ENCODE measurements at regions not wholly inside any gene's neighbourhood (a gene's known extent, or its start where the extent isn't known, plus 50 kb on each side); places are given as distances from the start of the nearest gene placed in this dataset.

- DNase-seq (ENCODE audit: low read depth), result no peak
Measured at GRCh38 chr12:73053893-73054292, 781.7 kb downstream of the TRHDE start.

GRCh38 chr12:73057428-73057827, 785.3 kb downstream of the TRHDE start:
- H3K4me3 ChIP-seq (ENCODE audit: low read depth, low read length), result no peak overlapping the region
- TF ChIP-seq, protein P1, sequence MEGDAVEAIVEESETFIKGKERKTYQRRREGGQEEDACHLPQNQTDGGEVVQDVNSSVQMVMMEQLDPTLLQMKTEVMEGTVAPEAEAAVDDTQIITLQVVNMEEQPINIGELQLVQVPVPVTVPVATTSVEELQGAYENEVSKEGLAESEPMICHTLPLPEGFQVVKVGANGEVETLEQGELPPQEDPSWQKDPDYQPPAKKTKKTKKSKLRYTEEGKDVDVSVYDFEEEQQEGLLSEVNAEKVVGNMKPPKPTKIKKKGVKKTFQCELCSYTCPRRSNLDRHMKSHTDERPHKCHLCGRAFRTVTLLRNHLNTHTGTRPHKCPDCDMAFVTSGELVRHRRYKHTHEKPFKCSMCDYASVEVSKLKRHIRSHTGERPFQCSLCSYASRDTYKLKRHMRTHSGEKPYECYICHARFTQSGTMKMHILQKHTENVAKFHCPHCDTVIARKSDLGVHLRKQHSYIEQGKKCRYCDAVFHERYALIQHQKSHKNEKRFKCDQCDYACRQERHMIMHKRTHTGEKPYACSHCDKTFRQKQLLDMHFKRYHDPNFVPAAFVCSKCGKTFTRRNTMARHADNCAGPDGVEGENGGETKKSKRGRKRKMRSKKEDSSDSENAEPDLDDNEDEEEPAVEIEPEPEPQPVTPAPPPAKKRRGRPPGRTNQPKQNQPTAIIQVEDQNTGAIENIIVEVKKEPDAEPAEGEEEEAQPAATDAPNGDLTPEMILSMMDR (IDR thresholded peaks at IDR 0.05; ENCODE audit: low read depth, low read length, missing control alignments), result no peak
- no peak for DNase-seq (ENCODE audit: low read depth)
- in situ Hi-C loops (cut with HindIII; ENCODE audit: low sequenced_read_pairs), result no loop called here

More at GRCh38 chr12:73053893-73054292, 781.7 kb downstream of the TRHDE start:
- in situ Hi-C loops (cut with HindIII; ENCODE audit: low sequenced_read_pairs), result no loop called here
- H3K4me3 ChIP-seq (ENCODE audit: low read depth, low read length), result no peak overlapping the region
- TF ChIP-seq, protein P1 (IDR thresholded peaks at IDR 0.05; ENCODE audit: low read depth, low read length, missing control alignments), result no peak

DNA sequence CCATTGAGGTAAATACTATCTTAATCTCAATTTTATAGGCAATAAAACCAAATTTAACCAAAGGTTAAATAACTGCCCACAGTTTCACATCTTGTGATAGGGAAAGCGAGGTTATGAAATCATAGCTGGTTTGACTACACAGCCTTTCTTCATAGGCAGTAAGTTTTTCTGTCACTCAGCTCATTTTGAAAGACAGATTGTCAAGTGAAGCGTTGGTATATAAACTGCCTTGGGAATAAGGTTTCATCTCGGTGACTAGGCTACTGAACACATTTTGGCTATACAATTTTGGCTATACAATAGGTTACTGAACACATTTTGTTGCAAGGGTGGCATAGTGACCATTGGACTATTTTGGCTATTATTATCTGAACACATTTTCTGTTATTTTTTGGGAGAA, 793.7 kb downstream of the TRHDE start:
- TF ChIP-seq, protein P1 (IDR thresholded peaks at IDR 0.05; ENCODE audit: low read depth, low read length, missing control alignments), result no peak
- DNase-seq (ENCODE audit: low read depth), result no peak
- in situ Hi-C loops (cut with HindIII; ENCODE audit: low sequenced_read_pairs), result no loop called here
- H3K4me3 ChIP-seq (ENCODE audit: low read depth, low read length), result no peak overlapping the region

DNA sequence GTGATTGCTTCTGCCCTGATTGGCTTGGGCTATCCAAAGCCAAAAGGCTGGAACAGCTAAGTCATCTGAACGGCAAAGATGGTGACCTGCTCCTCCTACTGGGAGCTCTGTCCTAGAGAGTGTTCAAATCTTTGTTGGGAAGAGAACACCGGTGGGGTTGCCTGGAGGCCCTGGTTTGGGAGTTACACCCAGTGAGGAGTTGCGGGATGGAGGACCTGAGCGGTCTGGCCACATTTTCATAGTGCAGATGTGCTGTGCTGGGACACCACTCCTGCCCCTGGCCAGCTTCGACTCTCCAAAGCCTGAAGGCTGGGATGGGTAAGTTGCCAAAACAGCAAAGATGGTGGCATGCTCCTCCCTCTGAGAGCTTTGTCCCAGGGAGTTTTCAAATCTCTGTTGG, 795.4 kb downstream of the TRHDE start:
- in situ Hi-C loops (cut with HindIII; ENCODE audit: low sequenced_read_pairs), result no loop called here
- no peak overlapping the region for H3K4me3 ChIP-seq (ENCODE audit: low read depth, low read length)
- TF ChIP-seq, protein P1 (IDR thresholded peaks at IDR 0.05; ENCODE audit: low read depth, low read length, missing control alignments), result no peak
- DNase-seq (ENCODE audit: low read depth), result no peak

- H3K4me3 ChIP-seq (ENCODE audit: low read depth, low read length), result no peak overlapping the region
- TF ChIP-seq, protein P1 (IDR thresholded peaks at IDR 0.05; ENCODE audit: low read depth, low read length, missing control alignments), result no peak
- in situ Hi-C loops (cut with HindIII; ENCODE audit: low sequenced_read_pairs), result no loop called here
- DNase-seq (ENCODE audit: low read depth), result no peak
Measured at GRCh38 chr12:73072214-73072613, 800.0 kb downstream of the TRHDE start.

DNA sequence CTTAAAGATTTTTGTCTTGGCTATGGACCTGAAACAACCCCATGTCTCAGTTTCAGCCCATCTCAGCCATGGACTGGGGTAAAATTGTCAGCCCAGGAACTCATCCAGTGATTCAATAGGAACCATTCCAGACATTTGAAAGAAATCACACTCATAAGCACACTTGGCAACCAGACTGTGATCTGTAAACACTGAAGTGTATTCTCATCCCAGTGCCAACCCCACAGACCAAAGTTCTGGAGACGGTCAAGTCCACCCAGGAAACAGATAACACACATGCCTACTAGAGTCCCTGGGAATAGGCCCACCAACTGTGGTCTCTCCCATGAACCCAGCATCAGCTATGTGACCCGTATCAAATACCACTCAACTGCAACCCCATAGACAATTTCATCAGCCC, 804.6 kb downstream of the TRHDE start:
- in situ Hi-C loops (cut with HindIII; ENCODE audit: low sequenced_read_pairs), result no loop called here
- TF ChIP-seq, protein P1 (IDR thresholded peaks at IDR 0.05; ENCODE audit: low read depth, low read length, missing control alignments), result no peak
- H3K4me3 ChIP-seq (ENCODE audit: low read depth, low read length), result no peak overlapping the region
- no peak for DNase-seq (ENCODE audit: low read depth)

GRCh38 chr12:73083736-73084135, 811.6 kb downstream of the TRHDE start:
- in situ Hi-C loops (cut with HindIII; ENCODE audit: low sequenced_read_pairs), result no loop called here
- TF ChIP-seq, protein P1 (IDR thresholded peaks at IDR 0.05; ENCODE audit: low read depth, low read length, missing control alignments), result no peak
- DNase-seq (ENCODE audit: low read depth), result no peak
- H3K4me3 ChIP-seq (ENCODE audit: low read depth, low read length), result no peak overlapping the region
